ENCODE measurements at regions not wholly inside any gene's neighbourhood (a gene's known extent, or its start where the extent isn't known, plus 50 kb on each side); places are given as distances from the start of the nearest gene placed in this dataset.
A peak's percentile ranks its signal among the peaks of the same experiment; 100 is the strongest.

DNA sequence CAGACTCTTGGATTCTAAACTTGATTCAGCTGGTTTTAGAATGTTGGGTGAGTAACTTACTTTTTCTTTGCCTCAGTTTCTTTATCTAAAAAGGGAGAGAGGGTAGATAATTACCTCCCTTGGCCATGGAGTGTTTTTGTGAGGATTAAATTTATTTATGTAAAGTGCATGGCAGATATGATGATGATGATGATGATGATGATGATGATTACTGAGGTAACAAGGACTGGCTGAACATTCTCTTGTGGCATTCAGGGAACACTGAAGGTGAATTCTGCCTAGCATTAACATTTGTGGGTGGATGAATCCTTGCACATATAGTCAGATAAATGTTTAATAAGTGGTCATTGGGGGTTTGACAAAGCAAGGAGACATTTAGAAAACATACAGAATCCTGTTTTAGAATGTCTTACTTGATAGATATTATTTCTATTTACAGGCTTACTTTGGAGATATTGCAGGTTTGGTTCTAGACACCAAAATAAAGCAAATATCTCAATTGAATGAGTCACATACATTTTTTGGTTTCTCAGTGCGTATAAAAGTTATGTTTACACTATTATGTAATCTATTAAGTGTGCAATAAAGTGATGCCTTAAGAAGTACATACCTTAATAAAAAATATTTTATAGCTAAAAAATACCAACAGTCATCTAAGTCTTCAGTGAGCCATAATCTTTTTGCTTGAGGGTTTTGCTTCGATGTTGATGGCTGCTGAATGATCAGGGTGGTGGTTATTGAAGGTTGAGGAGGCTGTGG, 123.2 kb downstream of the SNAPC1 start:
- peaks cover 0 to 9% (median 0%) of the 10 kb centered on the region in 12 donors for H3K4me1 ChIP-seq
- H3K36me3 ChIP-seq = no peaks in the 10 kb centered on the region
- intact Hi-C loops (cut with DNase I) = no loop called here
- DNase-seq (no peak), ATAC-seq (no peak)
- H3K27ac ChIP-seq = no peak overlapping the region
- 80 to 87% (median 85%) methylated on average over 2 of the region's 2 CpGs for WGBS, 4 donors
- H3K4me3 ChIP-seq = no peak overlapping the region
- H3K9me3 ChIP-seq = no peaks in the 10 kb centered on the region
- H3K27me3 ChIP-seq = peaks cover 0 to 9% (median 0%) of the 10 kb centered on the region in 9 donors
- TF ChIP-seq, protein P1, sequence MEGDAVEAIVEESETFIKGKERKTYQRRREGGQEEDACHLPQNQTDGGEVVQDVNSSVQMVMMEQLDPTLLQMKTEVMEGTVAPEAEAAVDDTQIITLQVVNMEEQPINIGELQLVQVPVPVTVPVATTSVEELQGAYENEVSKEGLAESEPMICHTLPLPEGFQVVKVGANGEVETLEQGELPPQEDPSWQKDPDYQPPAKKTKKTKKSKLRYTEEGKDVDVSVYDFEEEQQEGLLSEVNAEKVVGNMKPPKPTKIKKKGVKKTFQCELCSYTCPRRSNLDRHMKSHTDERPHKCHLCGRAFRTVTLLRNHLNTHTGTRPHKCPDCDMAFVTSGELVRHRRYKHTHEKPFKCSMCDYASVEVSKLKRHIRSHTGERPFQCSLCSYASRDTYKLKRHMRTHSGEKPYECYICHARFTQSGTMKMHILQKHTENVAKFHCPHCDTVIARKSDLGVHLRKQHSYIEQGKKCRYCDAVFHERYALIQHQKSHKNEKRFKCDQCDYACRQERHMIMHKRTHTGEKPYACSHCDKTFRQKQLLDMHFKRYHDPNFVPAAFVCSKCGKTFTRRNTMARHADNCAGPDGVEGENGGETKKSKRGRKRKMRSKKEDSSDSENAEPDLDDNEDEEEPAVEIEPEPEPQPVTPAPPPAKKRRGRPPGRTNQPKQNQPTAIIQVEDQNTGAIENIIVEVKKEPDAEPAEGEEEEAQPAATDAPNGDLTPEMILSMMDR (IDR thresholded peaks at IDR 0.05) = no peak
- TF ChIP-seq POLR2A (IDR thresholded peaks at IDR 0.05) = no peak

- ATAC-seq = no peak
- no peak for DNase-seq
- H3K4me3 ChIP-seq = no peak overlapping the region
- H3K36me3 ChIP-seq = no peaks in the 10 kb centered on the region
- H3K4me1 ChIP-seq = peaks cover 0 to 11% (median 0%) of the 10 kb centered on the region in 12 donors
- peaks cover 0 to 10% (median 0%) of the 10 kb centered on the region in 9 donors for H3K27me3 ChIP-seq
- TF ChIP-seq, protein P1 (IDR thresholded peaks at IDR 0.05) = no peak
- no peak for TF ChIP-seq POLR2A (IDR thresholded peaks at IDR 0.05)
- no peak overlapping the region for H3K27ac ChIP-seq
- no peaks in the 10 kb centered on the region for H3K9me3 ChIP-seq
- 84 to 92% (median 90%) methylated on average over 2 of the region's 2 CpGs for WGBS, 4 donors
- intact Hi-C loops (cut with DNase I) = no loop called here
Observed at GRCh38 chr14:61887628-61888027, 125.4 kb downstream of the SNAPC1 start.

DNA sequence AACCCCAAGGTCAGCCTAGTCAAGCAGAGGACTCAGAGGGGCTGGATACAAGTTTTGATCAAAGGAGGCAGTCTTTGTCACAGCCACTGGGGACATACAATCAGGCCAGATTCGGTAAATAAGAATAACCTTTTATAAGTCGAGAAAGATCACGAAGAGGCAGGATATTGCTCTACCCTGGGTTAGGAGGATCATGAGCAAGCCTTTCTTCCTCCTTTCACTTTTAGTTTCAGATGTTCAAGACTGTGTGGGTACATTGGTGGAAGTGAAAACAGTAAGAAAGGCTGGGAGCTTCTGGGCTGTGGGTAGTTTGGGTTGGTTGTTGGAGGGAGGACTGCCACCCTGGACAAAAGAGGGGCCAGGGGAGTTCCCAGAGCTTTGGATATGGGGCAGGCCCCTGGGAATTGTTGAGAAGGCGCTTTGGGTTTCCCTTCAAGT, 127.7 kb downstream of the SNAPC1 start:
- peak overlapping the region in 1 of 12 donors; percentile 83 for H3K27ac ChIP-seq
- peaks cover 0 to 13% (median 0%) of the 10 kb centered on the region in 9 donors for H3K27me3 ChIP-seq
- 53 to 61% (median 56%) methylated on average over 4 of the region's 4 CpGs for WGBS, 4 donors
- peak overlapping the region in 1 of 12 donors; percentile 9 for H3K4me3 ChIP-seq
- H3K4me1 ChIP-seq = peaks cover 0 to 11% (median 0%) of the 10 kb centered on the region in 12 donors
- DNase-seq (no peak), ATAC-seq (peak in 2 of 4 donors; percentile 26 to 44)
- no peaks in the 10 kb centered on the region for H3K36me3 ChIP-seq
- no peaks in the 10 kb centered on the region for H3K9me3 ChIP-seq
- TF ChIP-seq, protein P1 (IDR thresholded peaks at IDR 0.05) = no peak
- no peak for TF ChIP-seq POLR2A (IDR thresholded peaks at IDR 0.05)
- intact Hi-C loops (cut with DNase I) = loop anchor here in 6 of 10 donors (5.0 to 10.0 kb wide), 2 partner anchors 235 to 237 kb away; no protein-coding TSS in a partner anchor

DNA sequence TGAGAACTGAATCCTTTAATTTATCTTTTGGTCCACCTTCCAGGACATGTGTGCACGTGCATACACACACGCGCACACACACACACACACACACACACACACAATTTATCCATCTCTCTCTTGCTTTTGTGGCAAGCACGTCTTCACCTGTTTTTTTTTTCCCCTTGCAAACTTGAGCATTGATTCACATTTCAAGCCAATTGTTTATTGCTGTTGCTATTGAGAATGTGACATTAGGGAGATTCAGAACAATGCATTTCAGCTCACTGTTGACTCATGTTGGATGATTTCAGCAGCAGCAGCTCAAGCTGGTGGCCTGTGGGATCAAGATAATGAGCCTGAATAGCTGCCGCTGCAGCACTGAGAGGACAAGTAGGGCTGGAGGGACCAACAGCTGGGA, 128.9 kb downstream of the SNAPC1 start:
- TF ChIP-seq, protein P1 (IDR thresholded peaks at IDR 0.05) = no peak
- no peak for TF ChIP-seq POLR2A (IDR thresholded peaks at IDR 0.05)
- DNase-seq = no peak
- intact Hi-C loops (cut with DNase I) = loop anchor here in 6 of 10 donors (5.0 to 10.0 kb wide), 2 partner anchors 234 to 236 kb away; no protein-coding TSS in a partner anchor

More for the DNA sequence above, 128.9 kb downstream of the SNAPC1 start:
- Histone ChIP-seq H3K4me1 (peaks cover 0 to 11% (median 0%) of the 10 kb centered on the region in 12 donors), H3K27ac (no peak overlapping the region), H3K27me3 (peaks cover 0 to 13% (median 0%) of the 10 kb centered on the region in 9 donors), H3K9me3 (no peaks in the 10 kb centered on the region), H3K36me3 (no peaks in the 10 kb centered on the region), H3K4me3 (no peak overlapping the region)
- 49 to 69% (median 67%) methylated on average over 5 of the region's 5 CpGs for WGBS, 4 donors
- no peak for ATAC-seq

All from heart left ventricle (tissue), 16 donors.